Skeletal muscle tissue (tissue), 3 donors: ENCODE measurements at regions not wholly inside any gene's neighbourhood (a gene's known extent, or its start where the extent isn't known, plus 50 kb on each side); places are given as distances from the start of the nearest gene placed in this dataset.

Experiments
- H3K27ac ChIP-seq: one replicate; pipeline ENCODE4 v1.7.0; 2013; ENCODE audit warnings: mild to moderate bottlenecking, low read depth, low read length, inconsistent platforms
- H3K27me3 ChIP-seq, 3 donors: one replicate each; pipeline ENCODE4 v1.7.0; 2013; ENCODE audit warnings: low read length in 3 of 3; ENCODE audit not compliant: control insufficient read depth in 3 of 3, insufficient read depth in 3 of 3
- H3K36me3 ChIP-seq, 3 donors: one replicate each; pipeline ENCODE4 v1.7.0; 2013; ENCODE audit warnings: low read length in 3 of 3; ENCODE audit not compliant: control insufficient read depth in 3 of 3, insufficient read depth in 3 of 3
- H3K4me1 ChIP-seq, 3 donors: one replicate each; pipeline ENCODE4 v1.7.0; 2013; ENCODE audit warnings: low read length in 3 of 3, mild to moderate bottlenecking in 3 of 3; ENCODE audit not compliant: control insufficient read depth in 3 of 3, insufficient read depth in 3 of 3
- H3K4me3 ChIP-seq, 3 donors: one replicate each; pipeline ENCODE4 v1.7.0; 2013; ENCODE audit warnings: low read length in 3 of 3
- H3K9ac ChIP-seq, 3 donors: one replicate each; pipeline ENCODE4 v1.7.0; 2013; ENCODE audit warnings: low read length in 3 of 3, mild to moderate bottlenecking in 3 of 3, moderate library complexity in 2 of 3, low read depth in 1 of 3
- H3K9me3 ChIP-seq, 3 donors: one replicate each; pipeline ENCODE4 v1.7.0; 2013; ENCODE audit warnings: low read length in 3 of 3; ENCODE audit not compliant: control insufficient read depth in 3 of 3
- donor health status: Osteomylitis.

DNA sequence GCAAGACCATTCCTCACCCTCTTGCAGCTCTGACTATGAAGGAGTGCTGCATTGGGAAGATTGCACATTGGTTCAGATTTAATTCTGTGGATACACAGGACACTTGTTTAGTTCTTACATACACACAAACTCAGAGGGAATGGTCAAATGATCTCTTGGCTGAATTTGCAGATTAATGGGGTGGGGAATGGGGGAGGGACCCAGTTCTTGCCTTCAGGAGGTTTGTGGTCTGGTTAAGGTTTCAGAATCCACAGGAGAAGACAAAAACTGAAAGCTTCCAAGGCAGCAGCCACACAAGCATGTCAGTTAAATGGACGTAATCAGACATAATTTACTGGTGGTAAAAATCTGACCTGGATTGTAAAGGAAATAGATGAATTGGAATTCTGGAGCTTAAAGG, 257.1 kb upstream of the ROPN1 start:
- no peaks in the 10 kb centered on the region for H3K9me3 ChIP-seq
- peak overlapping the region in 1 of 3 donors; percentile 46 for H3K4me3 ChIP-seq
- H3K36me3 ChIP-seq = no peaks in the 10 kb centered on the region
- peaks cover 22 to 26% (median 23%) of the 10 kb centered on the region in 3 donors for H3K4me1 ChIP-seq
- H3K9ac ChIP-seq = no peak overlapping the region
- H3K27me3 ChIP-seq = no peaks in the 10 kb centered on the region
- H3K27ac ChIP-seq = peak overlapping the region; percentile 68

DNA sequence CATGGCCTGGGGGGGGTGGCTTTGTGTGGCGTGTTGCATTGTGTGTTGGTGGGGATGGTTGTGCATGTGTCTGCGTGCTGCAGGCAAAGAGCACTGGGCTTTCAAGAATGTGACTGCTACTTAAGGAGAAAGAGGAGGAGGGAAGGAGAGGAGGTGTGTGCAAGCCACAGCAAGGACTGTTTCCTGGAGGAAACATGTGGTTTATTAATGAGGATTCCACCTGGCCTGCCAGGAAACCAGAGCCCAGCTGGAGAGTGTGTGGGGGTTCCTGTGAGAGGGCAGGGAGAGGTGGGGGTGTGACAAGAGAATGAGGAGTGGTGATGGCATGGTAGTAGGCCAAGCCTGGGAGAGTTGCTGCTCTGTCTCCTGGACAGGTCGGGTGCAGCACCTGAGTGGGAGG, 258.1 kb upstream of the ROPN1 start:
- Histone ChIP-seq H3K4me1 (peaks cover 22 to 26% (median 23%) of the 10 kb centered on the region in 3 donors), H3K27ac (no peak overlapping the region), H3K9ac (no peak overlapping the region), H3K36me3 (no peaks in the 10 kb centered on the region), H3K27me3 (no peaks in the 10 kb centered on the region), H3K9me3 (no peaks in the 10 kb centered on the region), H3K4me3 (no peak overlapping the region)

DNA sequence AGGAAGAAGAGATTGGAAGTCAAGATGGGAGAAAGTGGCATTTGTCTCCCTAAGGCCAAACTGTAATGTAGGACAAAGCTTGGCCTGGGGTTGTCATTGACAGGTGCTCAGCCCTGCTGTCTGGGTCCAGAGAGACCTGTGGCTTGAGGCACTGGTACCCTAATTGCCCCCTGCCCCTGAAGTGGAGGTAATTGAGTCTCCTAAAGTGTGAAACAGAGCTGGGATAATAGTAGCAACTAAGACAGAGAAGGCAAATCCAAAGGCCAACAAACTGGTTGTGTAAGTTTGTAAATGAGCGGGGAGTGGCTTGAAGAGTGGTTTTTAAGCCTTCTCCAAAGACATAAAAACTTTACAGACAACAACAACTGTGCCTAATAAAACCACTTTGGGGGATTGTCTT, 264.2 kb upstream of the ROPN1 start:
- Histone ChIP-seq H3K4me1 (peaks cover 14 to 19% (median 15%) of the 10 kb centered on the region in 3 donors), H3K9me3 (no peaks in the 10 kb centered on the region), H3K27ac (no peak overlapping the region), H3K9ac (no peak overlapping the region), H3K4me3 (no peak overlapping the region), H3K27me3 (no peaks in the 10 kb centered on the region), H3K36me3 (no peaks in the 10 kb centered on the region)

DNA sequence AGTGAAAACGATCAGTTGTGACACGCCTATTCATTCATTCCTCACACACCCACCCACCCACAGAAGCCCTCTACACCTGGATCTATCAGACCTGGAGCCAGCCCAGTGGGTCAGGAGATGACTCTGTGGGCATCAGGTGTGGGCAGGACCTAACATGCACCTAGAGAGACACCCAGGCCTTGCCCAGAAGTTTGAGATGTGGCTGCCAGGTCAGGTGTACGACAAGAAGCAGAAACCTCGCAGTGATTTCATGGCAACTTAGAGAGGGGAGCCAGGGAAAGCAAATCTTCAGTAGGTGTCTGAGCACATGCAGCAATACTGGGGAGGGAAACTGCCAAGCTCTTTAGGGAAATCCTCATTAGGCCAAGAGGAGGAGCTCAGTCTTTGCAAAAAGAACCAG, 264.7 kb upstream of the ROPN1 start:
- H3K36me3 ChIP-seq = no peaks in the 10 kb centered on the region
- H3K27me3 ChIP-seq = no peaks in the 10 kb centered on the region
- no peak overlapping the region for H3K4me3 ChIP-seq
- H3K4me1 ChIP-seq = peaks cover 14 to 19% (median 15%) of the 10 kb centered on the region in 3 donors
- H3K9ac ChIP-seq = no peak overlapping the region
- no peaks in the 10 kb centered on the region for H3K9me3 ChIP-seq
- H3K27ac ChIP-seq = no peak overlapping the region

DNA sequence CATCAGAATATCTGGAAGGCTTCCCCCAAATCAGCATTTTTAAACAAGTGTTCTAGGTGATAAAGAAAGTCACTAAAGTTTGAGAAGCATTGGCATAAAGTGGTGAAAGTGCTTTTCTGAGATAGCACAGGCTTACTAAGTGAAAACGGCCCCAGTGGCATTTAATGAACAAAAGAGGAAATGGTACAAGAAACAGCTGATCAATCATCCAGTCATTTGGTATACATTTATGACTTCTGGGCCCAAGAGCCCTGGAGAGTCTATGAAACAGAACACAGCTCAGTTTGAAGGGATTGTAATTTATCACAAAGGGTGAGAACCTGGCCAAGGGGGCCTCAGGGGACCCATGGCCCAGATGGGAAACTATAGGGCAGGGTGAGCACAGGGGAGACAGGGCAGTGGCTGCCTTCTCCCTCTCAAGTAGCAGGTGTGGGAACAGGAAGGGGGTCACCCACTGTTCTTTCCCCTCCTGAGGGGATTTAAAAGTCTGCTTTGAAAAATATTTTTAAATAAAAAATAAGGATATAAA, 265.5 kb upstream of the ROPN1 start:
- Histone ChIP-seq H3K27me3 (no peaks in the 10 kb centered on the region), H3K9me3 (no peaks in the 10 kb centered on the region), H3K36me3 (no peaks in the 10 kb centered on the region), H3K27ac (no peak overlapping the region), H3K4me1 (peaks cover 14 to 19% (median 15%) of the 10 kb centered on the region in 3 donors), H3K9ac (no peak overlapping the region), H3K4me3 (no peak overlapping the region)

DNA sequence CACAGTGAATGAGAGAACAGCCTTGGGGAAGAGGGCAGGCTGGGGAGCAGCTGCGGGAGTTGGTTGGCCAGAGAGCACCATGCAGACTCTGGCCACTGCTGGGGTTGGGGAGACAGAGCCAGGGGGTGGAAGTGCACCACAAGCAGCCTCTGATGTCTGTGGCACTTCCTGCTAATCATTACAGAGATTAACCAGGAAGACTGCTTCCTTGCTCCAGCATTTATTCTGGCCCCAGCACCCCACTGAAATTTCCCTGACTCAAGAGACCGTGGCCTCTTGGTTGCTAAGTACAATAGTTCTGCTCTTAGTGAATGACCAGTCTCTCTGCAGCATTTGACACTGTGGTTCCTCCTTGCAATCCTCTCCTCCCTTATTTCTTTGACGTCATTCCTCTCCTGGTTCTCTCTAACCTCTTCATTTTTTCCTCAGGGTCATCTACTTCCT, 266.2 kb upstream of the ROPN1 start:
- Histone ChIP-seq H3K9ac (no peak overlapping the region), H3K4me1 (peaks cover 14 to 19% (median 16%) of the 10 kb centered on the region in 3 donors), H3K27me3 (no peaks in the 10 kb centered on the region), H3K4me3 (no peak overlapping the region), H3K36me3 (no peaks in the 10 kb centered on the region), H3K27ac (no peak overlapping the region), H3K9me3 (no peaks in the 10 kb centered on the region)

DNA sequence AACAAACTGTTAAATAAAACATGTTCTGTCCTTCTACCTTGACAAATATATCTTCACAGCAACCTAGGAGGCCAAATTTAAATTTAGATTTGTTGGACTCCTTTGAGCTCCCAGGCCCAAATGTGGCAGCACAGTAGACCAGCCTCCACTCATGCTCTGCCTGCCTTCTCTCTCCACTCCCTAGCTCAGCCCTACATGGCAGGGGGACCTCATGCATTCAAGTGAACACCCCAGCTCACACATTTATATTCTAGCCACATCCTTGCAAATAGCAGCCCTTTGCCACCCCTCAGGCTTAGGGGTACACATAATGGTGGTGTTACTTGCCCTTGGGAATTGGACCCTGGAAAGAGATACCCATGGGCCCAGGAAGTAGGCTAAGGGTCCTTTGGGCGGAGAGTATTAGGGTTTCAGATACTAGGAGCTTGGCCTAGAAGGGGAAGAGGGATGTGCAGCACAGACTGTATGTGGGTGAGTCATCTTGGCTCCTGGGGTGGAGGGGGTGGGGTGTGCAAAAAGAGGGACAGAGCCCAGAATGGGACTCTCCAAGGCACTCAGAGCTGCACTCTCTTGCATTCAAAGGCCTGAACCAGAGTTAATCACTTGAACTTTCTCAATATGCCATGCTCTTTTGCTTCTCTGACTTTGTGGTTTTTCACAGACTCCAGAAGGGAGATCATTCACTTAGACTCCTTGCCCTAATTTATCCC, 268.4 kb upstream of the ROPN1 start:
- no peak overlapping the region for H3K27ac ChIP-seq
- peaks cover 12 to 18% (median 14%) of the 10 kb centered on the region in 3 donors for H3K4me1 ChIP-seq
- H3K36me3 ChIP-seq = no peaks in the 10 kb centered on the region
- H3K4me3 ChIP-seq = no peak overlapping the region
- no peaks in the 10 kb centered on the region for H3K27me3 ChIP-seq
- H3K9ac ChIP-seq = no peak overlapping the region
- no peaks in the 10 kb centered on the region for H3K9me3 ChIP-seq

DNA sequence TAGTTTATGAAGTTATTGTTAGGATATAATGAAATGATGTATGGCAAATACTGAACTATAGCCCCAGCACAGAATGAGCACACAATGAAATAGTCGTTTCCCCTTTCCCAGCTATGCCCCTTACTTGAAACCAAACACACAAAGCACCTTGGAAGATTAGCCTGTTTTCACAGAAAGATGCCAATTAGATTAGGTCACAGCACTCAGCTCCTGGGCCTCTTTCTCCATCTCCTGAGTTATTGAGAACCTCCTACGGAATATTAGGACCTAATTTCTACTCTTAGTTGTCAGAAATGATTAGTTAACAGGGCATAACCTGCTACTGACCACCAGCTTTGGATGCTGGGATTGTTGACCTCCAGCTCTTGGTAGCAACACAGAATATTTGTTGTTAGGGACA, 269.4 kb upstream of the ROPN1 start:
- Histone ChIP-seq H3K9me3 (no peaks in the 10 kb centered on the region), H3K4me1 (peaks cover 12 to 22% (median 14%) of the 10 kb centered on the region in 3 donors), H3K4me3 (no peak overlapping the region), H3K9ac (no peak overlapping the region), H3K36me3 (no peaks in the 10 kb centered on the region), H3K27ac (no peak overlapping the region), H3K27me3 (no peaks in the 10 kb centered on the region)

DNA sequence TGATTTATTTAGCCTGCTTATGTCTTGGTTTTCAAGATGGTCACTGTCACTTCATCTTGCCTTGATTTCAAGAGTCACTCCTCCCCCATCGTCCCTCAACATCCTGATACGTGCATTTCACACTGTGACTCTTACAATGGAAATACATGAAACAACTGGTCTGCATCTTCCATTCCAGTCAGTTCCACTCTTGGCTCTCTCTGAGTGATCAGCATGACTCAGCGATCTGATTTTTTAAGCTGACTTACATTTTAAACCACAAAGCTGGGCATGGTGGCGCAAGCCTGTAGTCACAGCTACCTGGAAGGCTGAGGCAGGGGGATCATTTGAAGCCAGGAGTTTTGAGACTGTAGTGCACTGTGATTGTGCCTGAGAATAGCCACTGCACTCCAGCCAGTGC, 271.2 kb upstream of the ROPN1 start:
- H3K27me3 ChIP-seq = no peaks in the 10 kb centered on the region
- H3K27ac ChIP-seq = no peak overlapping the region
- H3K9ac ChIP-seq = no peak overlapping the region
- H3K9me3 ChIP-seq = no peaks in the 10 kb centered on the region
- H3K4me3 ChIP-seq = no peak overlapping the region
- H3K36me3 ChIP-seq = no peaks in the 10 kb centered on the region
- peaks cover 9 to 25% (median 16%) of the 10 kb centered on the region in 3 donors for H3K4me1 ChIP-seq

DNA sequence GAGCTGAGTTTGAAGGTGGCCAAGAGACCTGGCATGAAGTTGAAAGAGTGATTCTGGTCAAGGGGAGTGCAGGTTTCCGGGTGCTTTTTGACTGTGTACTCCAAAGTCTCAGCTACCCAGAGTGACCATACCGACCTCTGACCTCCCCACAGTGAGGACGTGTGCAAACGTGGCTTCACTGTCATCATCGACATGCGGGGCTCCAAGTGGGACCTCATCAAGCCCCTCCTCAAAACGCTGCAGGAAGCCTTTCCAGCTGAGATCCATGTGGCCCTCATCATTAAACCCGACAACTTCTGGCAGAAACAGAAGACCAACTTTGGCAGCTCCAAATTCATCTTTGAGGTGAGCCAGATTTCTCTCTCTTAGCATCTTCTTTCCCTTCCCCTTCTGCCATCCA, 272.4 kb upstream of the ROPN1 start:
- Histone ChIP-seq H3K9me3 (no peaks in the 10 kb centered on the region), H3K36me3 (no peaks in the 10 kb centered on the region), H3K4me3 (no peak overlapping the region), H3K27me3 (no peaks in the 10 kb centered on the region), H3K9ac (no peak overlapping the region), H3K27ac (no peak overlapping the region), H3K4me1 (peaks cover 9 to 22% (median 16%) of the 10 kb centered on the region in 3 donors)
